GM12891 (cell line): ENCODE measurements at regions not wholly inside any gene's neighbourhood (a gene's known extent, or its start where the extent isn't known, plus 50 kb on each side); places are given as distances from the start of the nearest gene placed in this dataset.

Source experiments
- POLR2A ChIP-seq: IDR thresholded peaks from 2 replicates; pipeline ENCODE4 v1.6.1; 2011; ENCODE audit warnings: low read depth, low read length, control low read depth
- TAF1 ChIP-seq: IDR thresholded peaks from 2 replicates; pipeline ENCODE4 v1.6.1; 2011; ENCODE audit warnings: low read depth, low read length, control low read depth

DNA sequence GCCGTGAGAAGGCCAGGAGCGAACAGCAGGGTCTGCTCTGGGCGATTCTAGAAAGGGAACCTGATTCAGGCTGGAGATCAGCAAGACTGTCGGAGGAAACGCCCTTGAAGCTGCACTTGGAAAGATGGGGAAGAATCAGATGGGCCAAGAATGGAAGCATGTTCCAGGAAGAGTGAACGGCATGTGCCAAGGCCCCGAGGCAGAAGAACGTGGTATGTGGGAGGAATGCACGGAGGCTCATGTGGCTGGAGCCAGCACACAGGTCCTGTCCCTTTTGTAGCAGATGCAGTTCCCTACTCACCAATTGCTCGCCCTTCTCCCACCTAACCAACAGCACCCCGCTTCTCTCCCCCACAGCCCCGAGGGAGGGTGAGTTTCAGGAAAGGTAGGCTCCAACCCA is 180.6 kb downstream of the TFAP2C start:
- no peak for TF ChIP-seq POLR2A
- no peak for TF ChIP-seq TAF1
